ENCODE measurements at regions not wholly inside any gene's neighbourhood (a gene's known extent, or its start where the extent isn't known, plus 50 kb on each side); places are given as distances from the start of the nearest gene placed in this dataset.

DNA sequence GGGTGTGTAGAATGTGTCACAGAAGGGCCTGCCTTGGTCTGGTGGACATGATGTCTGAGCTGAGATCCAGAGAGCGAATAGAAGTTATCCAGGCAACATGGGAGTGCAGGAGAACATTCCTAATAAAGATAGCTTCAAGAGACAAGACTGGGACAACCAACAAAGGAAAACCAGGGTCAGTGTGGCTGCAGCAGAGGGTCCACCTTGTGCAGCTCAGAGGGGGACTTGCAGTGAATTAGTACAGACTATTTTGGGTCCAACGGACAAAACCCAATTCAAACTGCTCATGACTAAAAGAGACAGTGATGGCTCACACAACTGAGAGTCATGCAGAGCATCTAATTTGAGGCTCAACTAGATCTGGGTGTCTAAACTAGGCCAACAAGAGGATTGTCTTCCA is 192.1 kb downstream of the CBLN1 start:
- ATAC-seq (ENCODE audit: insufficient read depth, low FRiP score): no peak
- Histone ChIP-seq H3K27me3 (ENCODE audit: control insufficient read depth in 3 of 3, insufficient read depth in 3 of 3, low read length in 2 of 3) (no peaks in the 10 kb centered on the region), H3K4me3 (no peak overlapping the region), H3K9ac (ENCODE audit: insufficient read depth in 1 of 2, low read length in 2 of 2) (no peak overlapping the region), H3K4me1 (ENCODE audit: control insufficient read depth in 5 of 5, insufficient read depth in 5 of 5, low read length in 5 of 5) (no peaks in the 10 kb centered on the region), H3K27ac (ENCODE audit: low read depth in 1 of 2, low read length in 1 of 2) (no peak overlapping the region), H3K36me3 (ENCODE audit: control insufficient read depth in 4 of 4, insufficient read depth in 4 of 4, low read length in 4 of 4) (no peaks in the 10 kb centered on the region), H3K9me3 (ENCODE audit: control insufficient read depth in 4 of 4, insufficient read depth in 3 of 4, low read length in 3 of 4) (peaks cover 0 to 9% (median 1%) of the 10 kb centered on the region in 4 donors)
- 65 to 78% methylated on average over 2 of the region's 2 CpGs for WGBS, 2 donors
- no peak for DNase-seq
- TF ChIP-seq, protein P1, sequence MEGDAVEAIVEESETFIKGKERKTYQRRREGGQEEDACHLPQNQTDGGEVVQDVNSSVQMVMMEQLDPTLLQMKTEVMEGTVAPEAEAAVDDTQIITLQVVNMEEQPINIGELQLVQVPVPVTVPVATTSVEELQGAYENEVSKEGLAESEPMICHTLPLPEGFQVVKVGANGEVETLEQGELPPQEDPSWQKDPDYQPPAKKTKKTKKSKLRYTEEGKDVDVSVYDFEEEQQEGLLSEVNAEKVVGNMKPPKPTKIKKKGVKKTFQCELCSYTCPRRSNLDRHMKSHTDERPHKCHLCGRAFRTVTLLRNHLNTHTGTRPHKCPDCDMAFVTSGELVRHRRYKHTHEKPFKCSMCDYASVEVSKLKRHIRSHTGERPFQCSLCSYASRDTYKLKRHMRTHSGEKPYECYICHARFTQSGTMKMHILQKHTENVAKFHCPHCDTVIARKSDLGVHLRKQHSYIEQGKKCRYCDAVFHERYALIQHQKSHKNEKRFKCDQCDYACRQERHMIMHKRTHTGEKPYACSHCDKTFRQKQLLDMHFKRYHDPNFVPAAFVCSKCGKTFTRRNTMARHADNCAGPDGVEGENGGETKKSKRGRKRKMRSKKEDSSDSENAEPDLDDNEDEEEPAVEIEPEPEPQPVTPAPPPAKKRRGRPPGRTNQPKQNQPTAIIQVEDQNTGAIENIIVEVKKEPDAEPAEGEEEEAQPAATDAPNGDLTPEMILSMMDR (IDR thresholded peaks at IDR 0.05; ENCODE audit: control extremely low read depth, extremely low read depth): no peak

DNA sequence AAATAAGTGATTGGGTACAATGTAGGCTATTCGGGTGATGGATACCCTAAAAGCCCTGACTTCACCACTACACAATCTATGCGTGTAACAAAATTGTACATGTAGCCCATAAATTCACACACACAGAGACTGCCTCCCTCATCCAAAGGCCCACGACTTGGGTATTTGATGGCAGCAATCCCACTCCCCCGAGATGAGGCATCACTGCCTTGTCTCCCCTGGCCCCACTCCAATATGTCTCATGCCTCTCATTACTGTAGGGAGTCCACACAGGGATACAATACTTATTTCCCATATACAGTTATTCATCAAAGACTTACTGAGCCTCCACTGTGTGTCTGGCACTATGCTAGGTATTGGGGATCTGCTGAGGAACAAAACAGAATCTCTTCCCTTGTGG is 192.6 kb downstream of the CBLN1 start:
- H3K4me1 ChIP-seq (ENCODE audit: control insufficient read depth in 5 of 5, insufficient read depth in 5 of 5, low read length in 5 of 5): no peaks in the 10 kb centered on the region
- no peaks in the 10 kb centered on the region for H3K36me3 ChIP-seq (ENCODE audit: control insufficient read depth in 4 of 4, insufficient read depth in 4 of 4, low read length in 4 of 4)
- H3K9ac ChIP-seq (ENCODE audit: insufficient read depth in 1 of 2, low read length in 2 of 2): no peak overlapping the region
- no peak overlapping the region for H3K4me3 ChIP-seq
- DNase-seq (no peak), ATAC-seq (ENCODE audit: insufficient read depth, low FRiP score) (no peak)
- peaks cover 0 to 9% (median 1%) of the 10 kb centered on the region in 4 donors for H3K9me3 ChIP-seq (ENCODE audit: control insufficient read depth in 4 of 4, insufficient read depth in 3 of 4, low read length in 3 of 4)
- 88 to 95% methylated on average over 4 of the region's 4 CpGs for WGBS, 2 donors
- TF ChIP-seq, protein P1 (IDR thresholded peaks at IDR 0.05; ENCODE audit: control extremely low read depth, extremely low read depth): no peak
- no peaks in the 10 kb centered on the region for H3K27me3 ChIP-seq (ENCODE audit: control insufficient read depth in 3 of 3, insufficient read depth in 3 of 3, low read length in 2 of 3)
- H3K27ac ChIP-seq (ENCODE audit: low read depth in 1 of 2, low read length in 1 of 2): no peak overlapping the region

GRCh38 chr16:49085686-49086085 is 196.0 kb downstream of the CBLN1 start:
- H3K27ac ChIP-seq (ENCODE audit: low read depth in 1 of 2, low read length in 1 of 2): no peak overlapping the region
- H3K27me3 ChIP-seq (ENCODE audit: control insufficient read depth in 3 of 3, insufficient read depth in 3 of 3, low read length in 2 of 3): no peaks in the 10 kb centered on the region
- TF ChIP-seq, protein P1 (IDR thresholded peaks at IDR 0.05; ENCODE audit: control extremely low read depth, extremely low read depth): no peak
- no peak overlapping the region for H3K9ac ChIP-seq (ENCODE audit: insufficient read depth in 1 of 2, low read length in 2 of 2)
- 82 to 84% methylated on average over 2 of the region's 2 CpGs for WGBS, 2 donors
- peaks cover 0 to 13% (median 1%) of the 10 kb centered on the region in 4 donors for H3K9me3 ChIP-seq (ENCODE audit: control insufficient read depth in 4 of 4, insufficient read depth in 3 of 4, low read length in 3 of 4)
- DNase-seq (no peak), ATAC-seq (ENCODE audit: insufficient read depth, low FRiP score) (no peak)
- no peak overlapping the region for H3K4me3 ChIP-seq
- no peaks in the 10 kb centered on the region for H3K36me3 ChIP-seq (ENCODE audit: control insufficient read depth in 4 of 4, insufficient read depth in 4 of 4, low read length in 4 of 4)
- H3K4me1 ChIP-seq (ENCODE audit: control insufficient read depth in 5 of 5, insufficient read depth in 5 of 5, low read length in 5 of 5): no peaks in the 10 kb centered on the region

- Histone ChIP-seq H3K4me3 (no peak overlapping the region), H3K9me3 (ENCODE audit: control insufficient read depth in 4 of 4, insufficient read depth in 3 of 4, low read length in 3 of 4) (peaks cover 0 to 17% (median 1%) of the 10 kb centered on the region in 4 donors), H3K36me3 (ENCODE audit: control insufficient read depth in 4 of 4, insufficient read depth in 4 of 4, low read length in 4 of 4) (no peaks in the 10 kb centered on the region), H3K9ac (ENCODE audit: insufficient read depth in 1 of 2, low read length in 2 of 2) (no peak overlapping the region), H3K27me3 (ENCODE audit: control insufficient read depth in 3 of 3, insufficient read depth in 3 of 3, low read length in 2 of 3) (no peaks in the 10 kb centered on the region), H3K27ac (ENCODE audit: low read depth in 1 of 2, low read length in 1 of 2) (no peak overlapping the region), H3K4me1 (ENCODE audit: control insufficient read depth in 5 of 5, insufficient read depth in 5 of 5, low read length in 5 of 5) (no peaks in the 10 kb centered on the region)
- ATAC-seq (ENCODE audit: insufficient read depth, low FRiP score): no peak
- TF ChIP-seq, protein P1 (IDR thresholded peaks at IDR 0.05; ENCODE audit: control extremely low read depth, extremely low read depth): no peak
- no peak for DNase-seq
Observed at GRCh38 chr16:49084628-49085390, 196.8 kb downstream of the CBLN1 start.
